ENCODE measurements at regions not wholly inside any gene's neighbourhood (a gene's known extent, or its start where the extent isn't known, plus 50 kb on each side); places are given as distances from the start of the nearest gene placed in this dataset.
"Not testable (repeated sequence)": the region's sequence is repeated elsewhere in the genome, so short reads cannot be mapped to it uniquely, and the experiment has no call there.

GRCh38 chr17:68142595-68142994 is 105.2 kb upstream of the AMZ2 start:
- H3K4me3 ChIP-seq (ENCODE audit: low read depth, low read length): no peak overlapping the region

GRCh38 chr17:68143425-68143824 is 104.4 kb upstream of the AMZ2 start:
- no peak for DNase-seq (ENCODE audit: low read depth)
- TF ChIP-seq, protein P1, sequence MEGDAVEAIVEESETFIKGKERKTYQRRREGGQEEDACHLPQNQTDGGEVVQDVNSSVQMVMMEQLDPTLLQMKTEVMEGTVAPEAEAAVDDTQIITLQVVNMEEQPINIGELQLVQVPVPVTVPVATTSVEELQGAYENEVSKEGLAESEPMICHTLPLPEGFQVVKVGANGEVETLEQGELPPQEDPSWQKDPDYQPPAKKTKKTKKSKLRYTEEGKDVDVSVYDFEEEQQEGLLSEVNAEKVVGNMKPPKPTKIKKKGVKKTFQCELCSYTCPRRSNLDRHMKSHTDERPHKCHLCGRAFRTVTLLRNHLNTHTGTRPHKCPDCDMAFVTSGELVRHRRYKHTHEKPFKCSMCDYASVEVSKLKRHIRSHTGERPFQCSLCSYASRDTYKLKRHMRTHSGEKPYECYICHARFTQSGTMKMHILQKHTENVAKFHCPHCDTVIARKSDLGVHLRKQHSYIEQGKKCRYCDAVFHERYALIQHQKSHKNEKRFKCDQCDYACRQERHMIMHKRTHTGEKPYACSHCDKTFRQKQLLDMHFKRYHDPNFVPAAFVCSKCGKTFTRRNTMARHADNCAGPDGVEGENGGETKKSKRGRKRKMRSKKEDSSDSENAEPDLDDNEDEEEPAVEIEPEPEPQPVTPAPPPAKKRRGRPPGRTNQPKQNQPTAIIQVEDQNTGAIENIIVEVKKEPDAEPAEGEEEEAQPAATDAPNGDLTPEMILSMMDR (IDR thresholded peaks at IDR 0.05; ENCODE audit: low read depth, low read length, missing control alignments): no peak
- H3K4me3 ChIP-seq (ENCODE audit: low read depth, low read length): no peak overlapping the region

More at GRCh38 chr17:68142595-68142994, 105.2 kb upstream of the AMZ2 start:
- TF ChIP-seq, protein P1 (IDR thresholded peaks at IDR 0.05; ENCODE audit: low read depth, low read length, missing control alignments): no peak
- no peak for DNase-seq (ENCODE audit: low read depth)

DNA sequence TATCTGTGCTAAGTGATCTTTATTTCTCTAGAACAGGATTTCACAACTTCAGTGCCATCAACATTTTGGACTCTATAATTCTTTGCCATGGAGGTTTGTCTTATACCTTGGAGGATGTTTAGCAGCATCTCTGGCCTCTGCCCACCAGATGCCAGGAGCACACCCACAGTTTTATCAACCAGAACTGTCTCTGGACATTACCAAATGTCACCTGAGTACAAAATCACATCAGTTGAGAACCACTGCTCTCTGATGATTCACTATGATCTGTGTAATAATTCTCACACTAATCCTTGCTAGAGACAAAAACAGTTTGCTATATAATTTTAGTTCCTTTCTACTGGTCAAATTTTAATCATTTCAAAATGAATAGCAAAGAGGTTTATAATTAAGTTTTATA is 102.8 kb upstream of the AMZ2 start:
- H3K4me3 ChIP-seq (ENCODE audit: low read depth, low read length): no peak overlapping the region
- DNase-seq (ENCODE audit: low read depth): no peak
- TF ChIP-seq, protein P1 (IDR thresholded peaks at IDR 0.05; ENCODE audit: low read depth, low read length, missing control alignments): no peak

DNA sequence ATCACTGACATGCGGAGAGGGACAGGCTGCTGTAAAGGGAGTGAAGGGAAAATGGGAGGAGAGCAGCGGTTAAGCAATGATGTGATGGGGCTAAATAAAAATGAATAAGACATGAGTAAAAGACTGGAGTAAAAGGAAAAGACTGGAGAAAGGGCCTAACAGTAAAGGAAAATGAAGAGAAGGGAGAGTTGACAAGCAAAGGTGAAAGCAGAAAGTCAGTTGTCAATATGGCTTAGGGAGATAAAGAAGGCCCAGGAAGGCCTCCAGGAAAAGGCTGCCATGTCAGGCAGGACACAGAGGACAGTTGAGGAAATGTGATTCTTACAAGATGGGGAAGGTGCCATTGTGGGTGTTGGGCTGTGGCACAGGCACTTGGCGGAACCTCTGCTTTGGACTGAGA is 98.9 kb upstream of the AMZ2 start:
- no peak for DNase-seq (ENCODE audit: low read depth)
- TF ChIP-seq, protein P1 (IDR thresholded peaks at IDR 0.05; ENCODE audit: low read depth, low read length, missing control alignments): no peak

DNA sequence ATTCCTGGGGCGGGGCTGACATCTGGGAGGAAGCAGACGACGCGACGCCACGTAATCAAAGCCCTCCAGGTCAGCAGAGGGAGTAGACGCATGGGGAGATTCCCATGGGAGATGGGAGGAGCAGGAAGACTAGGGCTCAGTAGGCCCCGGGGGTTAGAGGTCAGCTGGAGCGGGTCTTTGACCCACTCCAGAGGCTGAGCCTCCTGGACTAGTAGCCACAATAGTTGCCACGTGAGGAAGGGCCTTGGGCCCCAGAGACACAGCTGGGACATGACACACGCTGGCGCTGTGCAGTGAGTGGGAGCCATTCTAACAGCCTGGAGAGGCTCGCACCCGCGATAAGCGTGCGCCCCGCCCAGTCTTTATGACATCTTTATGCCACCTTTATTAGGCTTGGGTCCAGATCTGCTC is 95.7 kb upstream of the AMZ2 start:
- TF ChIP-seq, protein P1 (IDR thresholded peaks at IDR 0.05; ENCODE audit: low read depth, low read length, missing control alignments): no peak

More for the DNA sequence above, 98.9 kb upstream of the AMZ2 start:
- H3K4me3 ChIP-seq (ENCODE audit: low read depth, low read length): no peak overlapping the region

DNA sequence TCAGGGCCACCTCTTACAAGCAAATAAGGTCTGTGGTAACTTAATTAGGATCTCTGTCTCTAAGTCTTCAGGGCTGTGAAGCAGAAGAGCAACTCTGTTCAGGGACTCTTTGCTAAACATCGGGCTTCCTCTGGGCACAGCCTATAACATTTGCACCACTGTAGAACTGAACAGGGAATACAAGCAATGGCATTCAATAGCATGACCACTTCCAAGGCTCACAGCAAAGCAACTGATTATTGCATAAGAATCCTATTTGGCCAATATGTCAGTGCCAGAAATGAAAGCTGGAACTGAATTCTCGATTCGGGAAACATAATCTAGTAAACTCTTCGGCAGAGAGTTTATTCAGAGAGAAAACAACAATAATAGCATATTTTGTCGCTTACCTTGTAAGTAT is 92.2 kb upstream of the AMZ2 start:
- TF ChIP-seq, protein P1 (IDR thresholded peaks at IDR 0.05; ENCODE audit: low read depth, low read length, missing control alignments): no peak
- no peak for DNase-seq (ENCODE audit: low read depth)
- H3K4me3 ChIP-seq (ENCODE audit: low read depth, low read length): no peak overlapping the region

More for the DNA sequence above, 95.7 kb upstream of the AMZ2 start:
- H3K4me3 ChIP-seq (ENCODE audit: low read depth, low read length): no peak overlapping the region
- DNase-seq (ENCODE audit: low read depth): no peak

DNA sequence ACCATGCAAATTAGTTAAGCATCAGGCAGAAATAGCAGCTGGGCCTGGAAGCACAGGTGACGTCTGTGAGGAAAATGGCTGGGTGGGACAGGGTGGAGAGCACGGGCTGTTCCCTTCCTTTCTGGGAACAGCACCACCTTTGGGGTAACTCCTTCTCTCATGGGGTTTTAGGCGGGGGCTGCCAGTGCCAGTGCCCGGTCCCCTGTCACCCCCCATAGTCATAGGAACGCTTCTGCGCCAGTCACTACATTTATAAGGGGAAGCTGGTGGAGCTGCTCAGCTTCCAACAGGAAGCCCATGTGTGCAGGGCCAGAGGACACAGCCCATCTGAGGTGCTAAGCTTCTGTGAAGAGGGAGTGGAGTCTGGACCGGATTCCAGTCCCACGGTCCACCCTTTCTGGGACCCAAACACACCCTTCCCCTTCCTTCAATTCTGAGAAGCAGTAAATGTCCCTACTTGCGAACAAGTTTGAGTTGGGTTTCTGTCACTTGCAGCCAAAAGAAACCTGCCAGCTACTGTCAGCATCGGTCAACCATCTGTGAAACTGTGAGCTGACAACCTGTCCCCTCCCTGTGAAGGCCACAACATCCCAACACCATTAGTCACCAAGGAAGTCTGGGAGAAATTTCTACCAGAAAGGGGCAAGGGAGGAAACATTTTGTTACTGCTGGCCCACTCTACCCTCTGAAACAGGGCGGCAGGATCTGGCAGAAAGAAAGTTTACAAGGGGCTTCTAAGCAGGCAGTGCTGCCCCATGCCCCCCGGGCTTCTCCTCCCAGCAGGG is 86.0 kb upstream of the AMZ2 start:
- H3K4me3 ChIP-seq (ENCODE audit: low read depth, low read length): no peak overlapping the region
- TF ChIP-seq, protein P1 (IDR thresholded peaks at IDR 0.05; ENCODE audit: low read depth, low read length, missing control alignments): no peak
- no peak for DNase-seq (ENCODE audit: low read depth)

DNA sequence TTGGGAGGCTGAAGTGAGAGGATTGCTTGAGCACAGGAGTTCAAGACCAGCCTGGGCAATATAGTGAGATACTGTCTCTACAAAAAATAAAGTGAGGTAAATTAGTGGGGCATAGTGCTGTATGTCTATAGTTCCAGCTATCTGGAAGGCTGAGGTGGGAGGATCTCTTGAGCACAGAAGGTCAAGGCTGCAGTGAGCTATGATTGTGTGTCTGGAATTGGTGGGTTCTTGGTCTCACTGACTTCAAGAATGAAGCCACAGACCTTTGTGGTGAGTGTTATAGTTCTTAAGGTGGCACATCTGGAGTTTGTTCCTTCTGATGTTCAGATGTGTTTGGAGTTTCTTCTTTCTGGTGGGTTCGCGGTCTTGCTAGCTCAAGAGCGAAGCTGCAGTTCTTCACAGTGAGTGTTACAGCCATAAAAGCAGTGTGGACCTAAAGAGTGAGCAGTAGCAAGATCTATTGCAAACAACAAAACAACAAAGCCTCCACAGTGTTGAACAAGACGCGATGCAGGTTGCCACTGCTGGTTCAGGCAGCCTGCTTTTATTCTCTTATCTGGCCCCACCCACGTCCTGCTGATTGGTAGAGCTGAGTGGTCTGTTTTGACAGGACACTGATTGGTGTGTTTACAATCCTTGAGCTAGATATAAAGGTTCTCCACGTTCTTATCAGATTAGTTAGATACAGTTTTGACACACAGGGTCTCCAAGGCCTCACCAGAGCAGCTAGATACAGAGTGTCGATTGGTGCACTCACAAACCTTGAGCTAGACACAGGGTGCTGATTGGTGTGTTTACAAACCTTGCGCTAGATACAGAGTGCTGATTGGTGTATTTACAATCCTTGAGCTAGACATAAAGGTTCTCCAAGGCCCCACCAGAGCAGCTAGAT is 79.3 kb upstream of the AMZ2 start:
- H3K4me3 ChIP-seq (ENCODE audit: low read depth, low read length); DNase-seq (ENCODE audit: low read depth): not testable (repeated sequence)

DNA sequence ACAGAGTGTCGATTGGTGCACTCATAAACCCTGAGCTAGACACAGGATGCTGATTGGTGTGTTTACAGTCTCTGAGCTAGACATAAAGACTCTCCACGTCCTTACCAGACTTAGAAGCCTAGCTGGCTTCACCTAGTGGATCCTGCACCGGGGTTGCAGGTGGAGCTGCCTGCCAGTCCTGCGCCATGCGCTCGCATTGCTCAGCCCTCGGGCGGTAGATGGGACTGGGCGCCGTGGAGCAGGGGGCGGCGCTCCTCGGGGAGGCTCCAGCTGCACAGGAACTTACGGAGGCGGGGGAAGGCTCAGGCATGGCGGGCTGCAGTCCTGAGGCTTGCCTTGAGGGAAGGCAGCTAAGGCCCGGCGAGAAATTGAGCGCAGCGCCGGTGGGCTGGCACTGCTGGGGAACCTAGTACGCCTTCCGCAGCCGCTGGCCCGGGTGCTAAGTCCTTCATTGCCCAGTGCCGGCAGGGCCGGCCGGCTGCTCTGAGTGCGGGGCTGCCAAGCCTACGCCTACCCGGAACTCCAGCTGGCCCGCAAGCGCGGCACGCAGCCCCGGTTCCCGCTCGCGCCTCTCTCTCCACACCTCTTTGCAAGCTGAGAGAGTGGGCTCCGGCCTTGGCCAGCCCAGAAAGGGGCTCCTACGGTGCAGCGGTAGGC is 78.5 kb upstream of the AMZ2 start:
- H3K4me3 ChIP-seq (ENCODE audit: low read depth, low read length): peak overlapping the region; percentile 33
- not testable (repeated sequence) for DNase-seq (ENCODE audit: low read depth)
